GM18498 (cell line): ENCODE measurements at regions not wholly inside any gene's neighbourhood (a gene's known extent, or its start where the extent isn't known, plus 50 kb on each side); places are given as distances from the start of the nearest gene placed in this dataset.

Source experiments
- ATAC-seq: cut with Tn5 transposase; IDR thresholded peaks from one replicate; pipeline ENCODE4 v1.9.1; 2021; ENCODE audit warnings: mild to moderate bottlenecking, moderate library complexity; ENCODE audit not compliant: unreplicated experiment

DNA sequence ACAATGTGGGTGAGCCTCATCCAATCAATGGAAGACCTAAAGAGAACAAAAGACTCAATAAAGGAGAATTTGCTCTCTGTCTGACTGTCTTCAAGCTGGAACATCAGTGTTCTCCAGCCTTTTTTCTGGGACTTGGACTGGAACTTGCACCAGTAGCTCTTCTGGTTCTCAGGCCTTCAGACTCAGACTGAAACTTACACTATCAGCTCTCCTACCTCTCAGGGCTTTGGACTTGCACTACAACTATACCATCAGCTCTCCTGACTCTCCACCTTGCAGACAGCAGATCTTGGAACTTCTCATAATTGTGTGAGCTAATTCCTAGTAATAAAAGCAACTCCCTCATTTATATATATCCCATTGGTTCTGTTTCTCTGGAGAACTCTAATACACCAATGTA is 185.9 kb downstream of the SMIM20 start:
- ATAC-seq, result no peak

DNA sequence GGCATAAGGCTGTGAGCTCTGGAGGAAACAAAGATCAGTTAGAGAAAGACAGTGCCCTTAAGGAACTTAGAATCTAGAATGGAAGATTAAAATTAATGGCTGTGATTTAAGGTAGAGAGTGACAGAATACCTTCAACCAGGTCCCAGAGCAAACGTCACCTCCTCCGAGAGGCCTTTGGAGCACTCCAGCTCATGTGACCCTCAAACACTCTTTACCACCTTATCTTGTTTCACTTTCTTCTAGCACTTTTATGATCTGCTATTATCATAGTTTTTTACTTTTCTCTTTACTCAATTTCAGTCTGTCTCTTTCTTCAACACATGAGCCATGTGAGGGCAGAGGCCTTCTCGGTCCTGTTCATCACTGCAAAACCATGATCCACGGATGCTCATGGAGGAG is 187.0 kb downstream of the SMIM20 start:
- no peak for ATAC-seq

DNA sequence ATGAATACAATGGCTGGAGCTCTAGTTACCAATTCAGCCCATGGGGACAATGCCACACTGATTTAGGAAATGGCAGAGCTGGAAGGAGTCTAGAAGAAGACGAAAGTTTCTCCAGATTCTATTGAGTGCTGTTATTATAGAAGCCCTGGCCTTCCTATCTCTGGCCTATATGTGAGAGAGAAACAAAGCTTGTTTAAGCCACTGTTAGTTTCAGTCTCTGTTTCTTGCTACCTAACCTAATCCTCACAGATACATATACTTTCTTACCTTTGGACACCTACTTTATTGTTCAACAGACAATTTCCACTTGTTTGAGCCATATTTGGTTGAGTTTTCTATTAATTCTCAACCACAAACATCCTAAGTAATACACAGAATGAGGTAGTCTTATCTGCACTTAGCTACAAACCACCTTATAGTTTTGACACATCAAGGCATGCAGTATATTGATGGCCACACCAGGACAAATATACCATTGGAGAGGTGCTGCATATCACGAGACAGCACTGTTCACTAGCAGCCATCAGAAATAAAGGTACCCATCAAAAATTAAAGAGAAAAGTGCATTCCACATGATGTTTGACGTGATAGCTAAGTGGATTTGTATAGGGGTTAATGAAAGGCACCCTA is 190.2 kb downstream of the SMIM20 start:
- peak; percentile 95 for ATAC-seq

DNA sequence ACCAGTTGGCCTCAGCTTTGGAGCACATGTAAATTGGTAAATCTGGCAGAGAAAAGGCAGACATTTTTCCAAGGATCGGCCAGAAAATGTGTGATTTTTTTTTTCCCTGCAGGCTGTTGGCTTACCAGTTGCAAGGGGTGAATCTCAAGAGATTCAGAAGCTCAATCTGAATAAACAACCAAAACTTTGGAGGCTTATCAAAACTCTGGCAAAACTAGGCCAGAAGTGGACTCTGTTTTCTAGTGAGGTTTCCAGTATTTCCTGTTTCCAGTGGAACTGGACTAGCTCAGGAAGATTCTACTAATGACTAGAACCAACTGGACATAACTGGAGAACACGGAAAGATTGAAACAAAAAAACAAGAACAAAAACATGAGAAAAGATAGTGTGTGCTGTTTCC is 191.3 kb downstream of the SMIM20 start:
- no peak for ATAC-seq

- no peak for ATAC-seq
Measured at GRCh38 chr4:26105815-26106699, 192.0 kb downstream of the SMIM20 start.

GRCh38 chr4:26106776-26107175 is 192.8 kb downstream of the SMIM20 start:
- no peak for ATAC-seq

GRCh38 chr4:26108054-26108453 is 194.0 kb downstream of the SMIM20 start:
- no peak for ATAC-seq

GRCh38 chr4:26110493-26110892 is 196.5 kb downstream of the SMIM20 start:
- no peak for ATAC-seq

GRCh38 chr4:26113339-26113940 is 199.4 kb downstream of the SMIM20 start:
- ATAC-seq, result no peak

DNA sequence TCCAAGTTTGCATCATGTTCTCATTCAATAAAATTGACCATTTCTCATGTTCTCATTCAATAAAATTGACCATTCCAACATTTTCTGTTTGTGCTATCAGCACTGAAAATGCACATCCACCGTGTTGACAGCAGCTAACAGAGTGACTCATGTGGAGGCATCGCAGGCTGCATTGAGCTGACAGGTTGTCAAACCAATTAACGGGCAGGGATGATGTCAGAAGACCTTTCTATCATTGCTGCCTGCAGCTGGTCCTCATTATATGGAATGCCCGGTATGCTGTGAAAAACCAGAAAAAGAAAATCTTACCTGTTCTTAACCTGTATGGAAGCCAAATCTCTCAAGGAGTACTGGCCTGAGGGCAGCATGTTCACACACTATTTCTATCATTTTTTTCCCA is 202.0 kb downstream of the SMIM20 start:
- ATAC-seq, result no peak

GRCh38 chr4:26120098-26120825 is 200.6 kb upstream of the RBPJ start:
- no peak for ATAC-seq

- no peak for ATAC-seq
Measured at GRCh38 chr4:26122690-26123089, 198.1 kb upstream of the RBPJ start.

GRCh38 chr4:26124753-26125321 is 196.0 kb upstream of the RBPJ start:
- ATAC-seq, result no peak

GRCh38 chr4:26126143-26126718 is 194.6 kb upstream of the RBPJ start:
- ATAC-seq, result peak; percentile 73

GRCh38 chr4:26126994-26127393 is 193.8 kb upstream of the RBPJ start:
- no peak for ATAC-seq

GRCh38 chr4:26127851-26128337 is 192.9 kb upstream of the RBPJ start:
- no peak for ATAC-seq

- peak; percentile 61 for ATAC-seq
Measured at GRCh38 chr4:26130173-26130572, 190.6 kb upstream of the RBPJ start.

DNA sequence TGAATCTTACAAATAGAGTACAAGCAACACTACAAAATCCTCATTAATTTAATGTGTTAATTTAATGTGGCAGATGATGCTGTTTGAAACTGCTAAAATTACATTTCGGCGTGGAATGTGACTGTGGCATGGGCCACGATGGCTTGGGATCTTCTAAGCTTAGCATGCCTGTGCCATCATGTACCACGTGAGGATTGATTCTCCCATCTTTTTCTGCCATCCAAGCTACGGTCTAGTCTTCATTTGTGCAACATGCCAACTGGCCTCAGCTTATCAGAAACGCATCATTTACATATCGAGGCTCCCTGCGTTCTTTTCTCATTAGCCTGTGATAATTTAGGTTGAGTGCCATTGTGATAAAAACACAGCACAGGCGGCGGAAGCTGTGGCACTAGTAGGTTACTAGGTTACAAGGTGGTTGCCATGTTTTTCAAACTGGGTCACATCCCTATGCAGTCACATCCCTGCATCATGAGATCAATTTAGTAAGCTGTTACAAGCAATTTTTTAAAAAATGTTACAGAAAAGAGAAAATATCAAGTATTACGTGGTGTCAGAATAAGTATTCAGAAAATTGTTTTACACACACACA is 189.9 kb upstream of the RBPJ start:
- ATAC-seq, result no peak

DNA sequence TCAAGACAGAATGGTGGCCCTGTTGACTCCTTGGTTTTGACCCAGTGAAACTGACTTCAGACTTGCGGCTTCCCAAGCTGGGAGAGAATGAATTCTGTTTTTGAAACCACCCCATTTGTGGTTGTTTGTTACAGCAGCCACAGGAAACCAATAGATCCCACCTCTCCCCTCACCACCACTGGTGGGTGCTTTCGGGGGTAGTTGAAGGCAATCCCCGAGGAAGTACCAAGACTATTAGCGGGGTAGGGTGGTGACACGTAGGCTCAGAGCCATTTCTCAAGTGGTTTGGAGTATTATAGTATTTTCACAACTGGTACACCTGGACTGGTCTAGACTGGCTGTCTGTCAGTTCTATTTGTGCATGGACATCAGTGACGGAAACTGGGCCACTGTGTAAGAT is 189.1 kb upstream of the RBPJ start:
- peak; percentile 74 for ATAC-seq

- no peak for ATAC-seq
Measured at GRCh38 chr4:26132858-26133257, 188.0 kb upstream of the RBPJ start.
